DOHH2 (cell line): ENCODE measurements at regions not wholly inside any gene's neighbourhood (a gene's known extent, or its start where the extent isn't known, plus 50 kb on each side); places are given as distances from the start of the nearest gene placed in this dataset.
"Not testable (repeated sequence)": the region's sequence is repeated elsewhere in the genome, so short reads cannot be mapped to it uniquely, and the experiment has no call there.

Experiments used
- H3F3A ChIP-seq: fragments of 200-600 bp; sonication (generic), shearing (Covaris generic); 2 replicates; pipeline ENCODE4 v1.6.0; 2016; ENCODE audit warnings: antibody characterized with exemption, mild to moderate bottlenecking; ENCODE audit not compliant: control insufficient read depth, insufficient read depth
- H3K27ac ChIP-seq: fragments of 200-600 bp; sonication (generic); 2 replicates; pipeline ENCODE4 v1.5.1; 2014; ENCODE audit warnings: low read depth, mild to moderate bottlenecking, low read length, moderate library complexity
- H3K27me3 ChIP-seq: fragments of 200-600 bp; sonication (generic); 2 replicates; pipeline ENCODE4 v1.6.1; 2014; ENCODE audit warnings: mild to moderate bottlenecking, low read length, mixed read lengths; ENCODE audit not compliant: control insufficient read depth
- H3K36me3 ChIP-seq: fragments of 200-600 bp; sonication (generic); 2 replicates; pipeline ENCODE4 v1.6.1; 2014; ENCODE audit warnings: mild to moderate bottlenecking, low read length, moderate library complexity, mixed read lengths; ENCODE audit not compliant: control insufficient read depth
- H3K4me1 ChIP-seq: fragments of 200-600 bp; sonication (generic); 2 replicates; pipeline ENCODE4 v1.6.1; 2014; ENCODE audit warnings: mild to moderate bottlenecking, low read length, mixed read lengths; ENCODE audit not compliant: control insufficient read depth
- H3K4me2 ChIP-seq: fragments of 200-600 bp; sonication (generic); 2 replicates; pipeline ENCODE4 v1.6.0; 2014; ENCODE audit warnings: mild to moderate bottlenecking, low read length, moderate library complexity
- H3K4me3 ChIP-seq: fragments of 200-600 bp; sonication (generic); 2 replicates; pipeline ENCODE4 v1.5.1; 2014; ENCODE audit warnings: mild to moderate bottlenecking, low read length, mixed read lengths
- H3K79me2 ChIP-seq: fragments of 200-600 bp; sonication (generic); 2 replicates; pipeline ENCODE4 v1.6.1; 2014; ENCODE audit warnings: mild to moderate bottlenecking, low read length, mixed read lengths; ENCODE audit not compliant: control insufficient read depth
- H3K9me2 ChIP-seq: fragments of 200-600 bp; sonication (generic); replicated peaks from 2 replicates; pipeline ENCODE4 v1.6.1; 2014; ENCODE audit warnings: mild to moderate bottlenecking, low read length, mixed read lengths; ENCODE audit not compliant: control insufficient read depth
- H3K9me3 ChIP-seq: fragments of 200-600 bp; sonication (generic); 2 replicates; pipeline ENCODE4 v1.6.1; 2014; ENCODE audit warnings: antibody characterized with exemption, low read length, mixed read lengths; ENCODE audit not compliant: control insufficient read depth, insufficient read depth
- H4K20me1 ChIP-seq: fragments of 200-600 bp; sonication (generic); 2 replicates; pipeline ENCODE4 v1.6.0; 2014; ENCODE audit warnings: low read depth, mild to moderate bottlenecking, antibody characterized with exemption, low read length, moderate library complexity; ENCODE audit not compliant: control insufficient read depth, insufficient read depth
- EZH2phosphoT487 ChIP-seq: fragments of 200-600 bp; sonication (generic); IDR thresholded peaks from 2 replicates; pipeline ENCODE4 v1.6.1; 2017; ENCODE audit warnings: borderline replicate concordance, mild to moderate bottlenecking, antibody characterized with exemption, low read length, moderate library complexity, mixed read lengths
- TF ChIP-seq, protein P1 (sequence below): fragments of 200-600 bp; sonication (generic); IDR thresholded peaks from one replicate; pipeline ENCODE4 v1.5.1; 2014; ENCODE audit warnings: antibody characterized with exemption, mild to moderate bottlenecking, low read depth, low read length; ENCODE audit not compliant: poor library complexity, severe bottlenecking

DNA sequence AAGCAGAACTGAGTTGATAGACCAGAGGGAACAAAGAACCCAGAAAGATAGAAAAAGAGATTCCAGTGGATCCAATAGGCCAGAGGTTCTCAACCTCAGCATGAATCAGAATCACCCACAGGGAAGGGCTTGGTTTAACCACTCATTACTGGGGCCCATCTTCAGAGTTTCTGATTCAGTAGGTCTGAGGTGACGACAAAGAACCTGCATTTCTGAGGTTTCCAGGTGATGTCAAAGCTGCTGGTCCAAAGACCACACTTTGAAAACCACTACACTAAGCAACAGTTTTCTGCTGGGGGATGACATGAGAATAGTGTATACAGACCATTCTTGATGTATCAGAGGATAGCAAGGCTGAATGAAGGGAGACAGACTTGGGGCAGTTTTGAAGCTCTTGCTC lies 81.5 kb upstream of the FOXN2 start:
- H3K4me2 ChIP-seq: no peak overlapping the region
- H3K36me3 ChIP-seq: no peaks in the 10 kb centered on the region
- H4K20me1 ChIP-seq: no peaks in the 10 kb centered on the region
- H3K4me3 ChIP-seq: no peak overlapping the region
- H3F3A ChIP-seq: no peaks in the 10 kb centered on the region
- H3K4me1 ChIP-seq: peaks cover 1% of the 10 kb centered on the region
- no peak for TF ChIP-seq EZH2phosphoT487
- TF ChIP-seq, protein P1, sequence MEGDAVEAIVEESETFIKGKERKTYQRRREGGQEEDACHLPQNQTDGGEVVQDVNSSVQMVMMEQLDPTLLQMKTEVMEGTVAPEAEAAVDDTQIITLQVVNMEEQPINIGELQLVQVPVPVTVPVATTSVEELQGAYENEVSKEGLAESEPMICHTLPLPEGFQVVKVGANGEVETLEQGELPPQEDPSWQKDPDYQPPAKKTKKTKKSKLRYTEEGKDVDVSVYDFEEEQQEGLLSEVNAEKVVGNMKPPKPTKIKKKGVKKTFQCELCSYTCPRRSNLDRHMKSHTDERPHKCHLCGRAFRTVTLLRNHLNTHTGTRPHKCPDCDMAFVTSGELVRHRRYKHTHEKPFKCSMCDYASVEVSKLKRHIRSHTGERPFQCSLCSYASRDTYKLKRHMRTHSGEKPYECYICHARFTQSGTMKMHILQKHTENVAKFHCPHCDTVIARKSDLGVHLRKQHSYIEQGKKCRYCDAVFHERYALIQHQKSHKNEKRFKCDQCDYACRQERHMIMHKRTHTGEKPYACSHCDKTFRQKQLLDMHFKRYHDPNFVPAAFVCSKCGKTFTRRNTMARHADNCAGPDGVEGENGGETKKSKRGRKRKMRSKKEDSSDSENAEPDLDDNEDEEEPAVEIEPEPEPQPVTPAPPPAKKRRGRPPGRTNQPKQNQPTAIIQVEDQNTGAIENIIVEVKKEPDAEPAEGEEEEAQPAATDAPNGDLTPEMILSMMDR: no peak
- no peaks in the 10 kb centered on the region for H3K9me2 ChIP-seq
- H3K27me3 ChIP-seq: no peaks in the 10 kb centered on the region
- H3K79me2 ChIP-seq: no peaks in the 10 kb centered on the region
- no peaks in the 10 kb centered on the region for H3K9me3 ChIP-seq
- H3K27ac ChIP-seq: no peak overlapping the region

DNA sequence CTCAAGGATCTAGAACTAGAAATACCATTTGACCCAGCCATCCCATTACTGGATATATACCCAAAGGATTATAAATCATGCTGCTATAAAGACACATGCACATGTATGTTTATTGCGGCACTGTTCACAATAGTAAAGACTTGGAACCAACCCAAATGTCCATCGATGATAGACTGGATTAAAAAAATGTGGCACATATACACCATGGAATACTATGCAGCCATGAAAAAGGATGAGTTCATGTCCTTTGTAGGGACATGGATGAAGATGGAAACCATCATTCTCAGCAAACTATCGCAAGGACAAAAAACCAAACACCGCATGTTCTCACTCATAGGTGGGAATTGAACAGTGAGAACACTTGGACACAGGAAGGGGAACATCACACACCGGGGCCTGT lies 80.7 kb upstream of the FOXN2 start:
- H3K9me2 ChIP-seq, H3K79me2 ChIP-seq, H3K4me2 ChIP-seq, H3F3A ChIP-seq, H3K4me1 ChIP-seq, H3K27me3 ChIP-seq, H3K27ac ChIP-seq, H3K4me3 ChIP-seq, H3K36me3 ChIP-seq, H4K20me1 ChIP-seq, H3K9me3 ChIP-seq: not testable (repeated sequence)

DNA sequence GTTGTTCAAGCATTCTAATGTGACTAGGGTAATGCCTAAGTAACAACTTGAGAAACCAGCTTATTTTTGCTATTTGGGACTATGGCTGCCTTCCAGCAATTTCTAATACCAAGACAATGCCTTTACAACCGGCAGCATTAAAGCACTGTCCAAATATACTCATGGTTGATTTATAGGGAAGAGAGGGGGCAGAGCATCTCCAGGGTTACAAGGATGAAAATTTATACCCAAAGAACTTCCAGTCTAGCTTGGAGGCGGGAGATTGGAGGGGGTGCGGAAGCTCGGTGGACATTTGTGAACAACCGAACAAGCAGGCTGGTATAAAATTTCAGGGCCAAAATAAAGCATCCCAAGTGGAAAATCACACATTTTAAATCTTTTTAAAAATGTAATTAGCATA lies 79.4 kb upstream of the FOXN2 start:
- Histone ChIP-seq H3K36me3 (no peaks in the 10 kb centered on the region), H4K20me1 (no peaks in the 10 kb centered on the region), H3F3A (no peaks in the 10 kb centered on the region), H3K27ac (no peak overlapping the region), H3K4me3 (no peak overlapping the region), H3K9me2 (no peaks in the 10 kb centered on the region), H3K4me1 (no peaks in the 10 kb centered on the region), H3K4me2 (no peak overlapping the region), H3K9me3 (no peaks in the 10 kb centered on the region), H3K27me3 (no peaks in the 10 kb centered on the region), H3K79me2 (no peaks in the 10 kb centered on the region)
- TF ChIP-seq EZH2phosphoT487: no peak
- TF ChIP-seq, protein P1: no peak

DNA sequence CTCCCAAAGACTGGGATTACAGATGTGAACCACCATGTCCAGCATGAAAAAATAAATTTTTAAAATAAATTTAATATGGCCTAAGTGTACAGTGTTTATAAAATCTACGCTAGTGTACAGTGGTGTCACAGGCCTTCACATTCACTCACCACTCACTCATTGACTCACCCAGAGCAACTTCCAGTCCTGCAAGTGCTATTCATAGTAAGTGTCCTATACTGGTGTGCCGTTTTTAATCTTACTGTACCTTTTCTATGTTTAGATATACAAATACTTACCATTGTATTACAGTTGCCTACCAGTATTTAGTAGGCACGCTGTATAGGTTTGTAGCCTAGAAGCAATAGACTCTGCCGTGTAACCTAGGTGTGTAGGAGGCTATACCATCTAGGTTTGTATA lies 76.1 kb upstream of the FOXN2 start:
- Histone ChIP-seq H3K4me3 (no peak overlapping the region), H3K4me2 (no peak overlapping the region), H3F3A (no peaks in the 10 kb centered on the region), H3K4me1 (no peaks in the 10 kb centered on the region), H3K9me2 (no peaks in the 10 kb centered on the region), H3K79me2 (no peaks in the 10 kb centered on the region), H3K27ac (no peak overlapping the region), H3K36me3 (no peaks in the 10 kb centered on the region), H3K9me3 (no peaks in the 10 kb centered on the region), H3K27me3 (no peaks in the 10 kb centered on the region), H4K20me1 (no peaks in the 10 kb centered on the region)
- TF ChIP-seq, protein P1: no peak
- no peak for TF ChIP-seq EZH2phosphoT487
